HEK293 (cell line): ENCODE measurements at regions not wholly inside any gene's neighbourhood (a gene's known extent, or its start where the extent isn't known, plus 50 kb on each side); places are given as distances from the start of the nearest gene placed in this dataset.
A peak's percentile ranks its signal among the peaks of the same experiment; 100 is the strongest.

ENCODE experiments used
- CTCF ChIA-PET: fragments of 350-600 bp; formaldehyde crosslinking; extraction: SDS; loops from one replicate; lab custom pipeline; 2021; ENCODE audit warnings: antibody characterized with exemption; lab: Yijun Ruan, JAX
- POLR2A ChIA-PET: fragments of 300-600 bp; formaldehyde crosslinking; extraction: SDS; loops from one replicate; lab custom pipeline; 2020; ENCODE audit warnings: antibody characterized with exemption, inconsistent platforms; lab: Yijun Ruan, JAX
- H3K27ac ChIP-seq: fragments of 200-500 bp; sonication (Bioruptor generic); 2 replicates; pipeline ENCODE4 v1.5.1; 2014; ENCODE audit warnings: low read depth, low read length, control low read depth, inconsistent platforms; ENCODE audit errors: extremely low read depth
- H3K36me3 ChIP-seq, 2 experiments: fragments of 200-500 bp in 1 of 2; sonication (Bioruptor generic) in 1 of 2; 1 replicate in 1 of 2; 2 replicates in 1 of 2; pipeline ENCODE4 v1.5.1; 2014 to 2017; ENCODE audit warnings: inconsistent platforms in 2 of 2, low read length in 2 of 2; ENCODE audit not compliant: control insufficient read depth in 2 of 2, insufficient read depth in 1 of 2
- H3K4me1 ChIP-seq: fragments of 200-500 bp; sonication (Bioruptor generic); 2 replicates; pipeline ENCODE4 v1.5.1; 2014; ENCODE audit warnings: mild to moderate bottlenecking, low read length, inconsistent platforms; ENCODE audit not compliant: control insufficient read depth, insufficient read depth
- H3K4me3 ChIP-seq: 2 replicates; pipeline ENCODE4 v1.5.1; 2011; ENCODE audit warnings: low read depth, mild to moderate bottlenecking, control low read depth, low read length, moderate library complexity
- H3K9me3 ChIP-seq: fragments of 200-500 bp; sonication (Bioruptor generic); 2 replicates; pipeline ENCODE4 v1.5.1; 2014; ENCODE audit warnings: low read depth, low read length, inconsistent platforms; ENCODE audit not compliant: control insufficient read depth, insufficient read depth
- GLIS1 ChIP-seq: fragments of 450-650 bp; formaldehyde crosslinking; IDR thresholded peaks from 2 replicates; pipeline ENCODE4 v1.5.1; 2016; ENCODE audit warnings: missing biosample characterization, missing genetic modification characterization
- KLF7 ChIP-seq: fragments of 450-650 bp; formaldehyde crosslinking; IDR thresholded peaks from 2 replicates; pipeline ENCODE4 v1.5.1; 2016; ENCODE audit warnings: missing biosample characterization, missing genetic modification characterization, borderline replicate concordance
- MYNN ChIP-seq: fragments of 450-650 bp; formaldehyde crosslinking; IDR thresholded peaks from 2 replicates; pipeline ENCODE4 v1.5.1; 2016; ENCODE audit warnings: missing biosample characterization, missing genetic modification characterization, borderline replicate concordance
- REST ChIP-seq: fragments of 450-650 bp; formaldehyde crosslinking; IDR thresholded peaks from 2 replicates; pipeline ENCODE4 v1.5.1; 2016; ENCODE audit warnings: missing biosample characterization, missing genetic modification characterization
- SCRT2 ChIP-seq: fragments of 450-650 bp; formaldehyde crosslinking; IDR thresholded peaks from 2 replicates; pipeline ENCODE4 v1.5.1; 2016; ENCODE audit warnings: missing biosample characterization, missing genetic modification characterization
- SETDB1 ChIP-seq: IDR thresholded peaks from one replicate; pipeline ENCODE4 v1.6.1; 2017; ENCODE audit warnings: mild to moderate bottlenecking, low read length, moderate library complexity, mixed read lengths; ENCODE audit not compliant: insufficient read length
- SP2 ChIP-seq: fragments of 450-650 bp; formaldehyde crosslinking; IDR thresholded peaks from 2 replicates; pipeline ENCODE4 v1.5.1; 2016; ENCODE audit warnings: missing biosample characterization, missing genetic modification characterization
- YY1 ChIP-seq: fragments of 450-650 bp; formaldehyde crosslinking; IDR thresholded peaks from 2 replicates; pipeline ENCODE4 v1.5.1; 2018; ENCODE audit warnings: missing biosample characterization, missing genetic modification characterization
- ZBTB21 ChIP-seq: fragments of 450-650 bp; formaldehyde crosslinking; IDR thresholded peaks from 2 replicates; pipeline ENCODE4 v1.5.1; 2017; ENCODE audit warnings: missing biosample characterization, missing genetic modification characterization
- ZNF146 ChIP-seq: fragments of 450-650 bp; formaldehyde crosslinking; IDR thresholded peaks from 2 replicates; pipeline ENCODE4 v1.5.1; 2016; ENCODE audit warnings: missing biosample characterization, missing genetic modification characterization
- ZNF16 ChIP-seq: fragments of 450-650 bp; formaldehyde crosslinking; IDR thresholded peaks from 2 replicates; pipeline ENCODE4 v1.5.1; 2016; ENCODE audit warnings: low read depth, missing biosample characterization, missing genetic modification characterization
- ZNF350 ChIP-seq: fragments of 450-650 bp; formaldehyde crosslinking; IDR thresholded peaks from 2 replicates; pipeline ENCODE4 v1.5.0; 2017; ENCODE audit warnings: missing biosample characterization, mild to moderate bottlenecking, missing genetic modification characterization
- ZNF416 ChIP-seq: fragments of 450-650 bp; formaldehyde crosslinking; IDR thresholded peaks from 2 replicates; pipeline ENCODE4 v1.5.1; 2016; ENCODE audit warnings: missing biosample characterization, missing genetic modification characterization
- ZNF426 ChIP-seq: fragments of 450-650 bp; formaldehyde crosslinking; IDR thresholded peaks from 2 replicates; pipeline ENCODE4 v1.5.1; 2017; ENCODE audit warnings: missing biosample characterization, missing genetic modification characterization, mild to moderate bottlenecking, inconsistent platforms, moderate library complexity
- ZNF473 ChIP-seq: fragments of 450-650 bp; formaldehyde crosslinking; IDR thresholded peaks from 2 replicates; pipeline ENCODE4 v1.5.1; 2017; ENCODE audit warnings: missing biosample characterization, missing genetic modification characterization
- ZNF48 ChIP-seq: fragments of 450-650 bp; formaldehyde crosslinking; IDR thresholded peaks from 2 replicates; pipeline ENCODE4 v1.5.1; 2016; ENCODE audit warnings: missing biosample characterization, missing genetic modification characterization
- ZNF514 ChIP-seq: fragments of 450-650 bp; formaldehyde crosslinking; IDR thresholded peaks from 2 replicates; pipeline ENCODE4 v1.5.1; 2016; ENCODE audit warnings: missing biosample characterization, missing genetic modification characterization
- ZNF548 ChIP-seq: fragments of 450-650 bp; formaldehyde crosslinking; IDR thresholded peaks from 2 replicates; pipeline ENCODE4 v1.5.1; 2016; ENCODE audit warnings: missing biosample characterization, missing genetic modification characterization
- ZNF660 ChIP-seq: fragments of 450-650 bp; IDR thresholded peaks from 2 replicates; pipeline ENCODE4 v1.5.1; 2018; ENCODE audit warnings: missing biosample characterization, mild to moderate bottlenecking, missing genetic modification characterization
- ZNF677 ChIP-seq: fragments of 450-650 bp; IDR thresholded peaks from 2 replicates; pipeline ENCODE4 v1.5.0; 2018; ENCODE audit warnings: missing biosample characterization, mild to moderate bottlenecking, missing genetic modification characterization, moderate library complexity
- ZSCAN16 ChIP-seq: fragments of 450-650 bp; formaldehyde crosslinking; IDR thresholded peaks from 2 replicates; pipeline ENCODE4 v1.5.1; 2016; ENCODE audit warnings: missing biosample characterization, missing genetic modification characterization

GRCh38 chr20:51978070-51978501 is 175.8 kb upstream of the SALL4 start:
- Histone ChIP-seq H3K4me1 (no peaks in the 10 kb centered on the region), H3K27ac (no peak overlapping the region), H3K4me3 (no peak overlapping the region), H3K36me3 (no peaks in the 10 kb centered on the region), H3K9me3 (no peaks in the 10 kb centered on the region)
- TF ChIP-seq SETDB1 (peak; percentile 73), ZNF677 (tag by site-specific recombination) (peak; percentile 59; the same call in 1 of the 2 replicates), GLIS1 (tag by site-specific recombination) (no peak)
- POLR2A ChIA-PET: no interaction called here
- CTCF ChIA-PET: interaction anchor here (0.8 to 2.3 kb wide), 2 partner anchors 12 to 82 kb away, joined by 4 to 9 read pairs; no protein-coding TSS in a partner anchor

GRCh38 chr20:51972056-51972455 is 169.7 kb upstream of the SALL4 start:
- no peak overlapping the region for H3K4me3 ChIP-seq
- ChIA-PET POLR2A (no interaction called here), CTCF (interaction anchor here (1.0 kb wide), 1 partner anchor 175 kb away, joined by 3 read pairs; no protein-coding TSS in a partner anchor)
- H3K9me3 ChIP-seq: no peaks in the 10 kb centered on the region
- H3K4me1 ChIP-seq: no peaks in the 10 kb centered on the region
- no peaks in the 10 kb centered on the region; a peak in 1 of 3 replicates for H3K36me3 ChIP-seq
- no peak overlapping the region for H3K27ac ChIP-seq
- TF ChIP-seq ZBTB21 (tag by site-specific recombination) (no peak), ZNF426 (no peak), ZNF146 (tag by site-specific recombination) (no peak)

- H3K4me1 ChIP-seq: no peaks in the 10 kb centered on the region
- no peaks in the 10 kb centered on the region for H3K9me3 ChIP-seq
- ChIA-PET CTCF (interaction anchor here (0.6 kb wide), 1 partner anchor 347 kb away, joined by 4 read pairs; no protein-coding TSS in a partner anchor), POLR2A (no interaction called here)
- no peak for TF ChIP-seq ZNF660
- TF ChIP-seq, all 188 proteins: peak for 0
- Histone ChIP-seq H3K36me3 (no peaks in the 10 kb centered on the region; a peak in 1 of 3 replicates), H3K27ac (no peak overlapping the region), H3K4me3 (no peak overlapping the region)
These were observed 168.5 kb upstream of the SALL4 start for GRCh38 chr20:51970858-51971257.

DNA sequence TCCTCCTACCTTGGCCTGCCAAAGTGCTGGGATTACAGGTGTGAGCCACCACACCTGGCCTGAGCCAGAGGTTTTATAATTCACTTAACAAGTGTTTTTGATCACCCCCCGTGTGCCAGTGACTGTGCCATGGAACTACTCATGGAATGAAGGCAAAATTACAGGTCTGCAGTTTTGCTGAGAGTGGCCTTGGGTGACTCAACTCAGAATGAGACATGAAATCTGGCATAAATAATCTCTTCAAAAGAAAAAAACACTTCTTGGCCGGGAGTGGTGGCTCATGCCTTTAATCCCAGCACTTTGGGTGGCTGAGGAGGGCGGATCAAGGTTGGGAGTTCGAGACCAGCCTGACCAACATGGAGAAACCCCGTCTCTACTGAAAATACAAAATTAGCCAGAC is 166.9 kb upstream of the SALL4 start:
- Histone ChIP-seq H3K4me1 (no peaks in the 10 kb centered on the region), H3K9me3 (no peaks in the 10 kb centered on the region), H3K4me3 (no peak overlapping the region), H3K36me3 (no peaks in the 10 kb centered on the region; a peak in 1 of 3 replicates), H3K27ac (no peak overlapping the region)
- ChIA-PET CTCF (no interaction called here), POLR2A (no interaction called here)
- TF ChIP-seq SP2 (tag by site-specific recombination) (no peak), YY1 (tag by site-specific recombination) (no peak), ZNF548 (tag by site-specific recombination) (no peak), ZNF350 (no peak)
- TF ChIP-seq, all 188 proteins: peak for 0

DNA sequence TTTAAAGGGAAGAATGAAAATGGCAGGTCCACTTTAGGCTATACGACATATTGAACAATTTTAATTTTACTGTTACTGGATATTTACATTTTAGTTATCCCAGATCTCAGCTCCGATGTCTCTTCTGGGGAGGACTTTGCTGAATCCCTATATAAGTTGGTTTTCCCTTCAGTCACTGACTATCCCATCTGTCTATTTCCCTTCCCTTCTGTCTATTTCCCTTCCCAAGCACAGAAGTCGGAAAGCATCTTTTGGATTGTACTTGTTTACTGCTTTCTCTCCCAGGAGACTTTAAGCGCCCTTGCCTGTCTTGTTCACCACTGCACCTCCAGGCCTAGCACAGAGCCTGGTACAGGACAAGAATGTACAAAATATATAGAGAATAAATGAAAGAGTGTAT is 165.8 kb upstream of the SALL4 start:
- POLR2A ChIA-PET: no interaction called here
- CTCF ChIA-PET: interaction anchor here (0.6 to 1.2 kb wide), 3 partner anchors 9 to 1965 kb away, joined by 3 to 4 read pairs (median 3); no protein-coding TSS in a partner anchor
- TF ChIP-seq ZNF416 (tag by site-specific recombination) (no peak), MYNN (tag by site-specific recombination) (no peak), ZNF48 (tag by site-specific recombination) (no peak), REST (tag by site-specific recombination) (no peak), ZNF514 (tag by site-specific recombination) (no peak), KLF7 (tag by site-specific recombination) (no peak), ZNF473 (tag by site-specific recombination) (no peak), SP2 (tag by site-specific recombination) (no peak), ZNF16 (tag by site-specific recombination) (no peak), ZSCAN16 (tag by site-specific recombination) (no peak), SCRT2 (tag by site-specific recombination) (no peak)
- TF ChIP-seq, all 188 proteins: peak for 0
- no peaks in the 10 kb centered on the region; a peak in 1 of 3 replicates for H3K36me3 ChIP-seq
- H3K4me1 ChIP-seq: no peaks in the 10 kb centered on the region
- no peaks in the 10 kb centered on the region for H3K9me3 ChIP-seq
- no peak overlapping the region for H3K4me3 ChIP-seq
- no peak overlapping the region for H3K27ac ChIP-seq
